SU-DHL-6 (cell line): ENCODE measurements at regions not wholly inside any gene's neighbourhood (a gene's known extent, or its start where the extent isn't known, plus 50 kb on each side); places are given as distances from the start of the nearest gene placed in this dataset.
"Not testable (repeated sequence)": the region's sequence is repeated elsewhere in the genome, so short reads cannot be mapped to it uniquely, and the experiment has no call there.

Experiments
- H2AFZ ChIP-seq: fragments of 200-600 bp; sonication (generic); 2 replicates; pipeline ENCODE4 v1.6.1; 2014; ENCODE audit warnings: low read depth, mild to moderate bottlenecking, moderate library complexity, mixed read lengths, antibody characterized with exemption, low read length; ENCODE audit not compliant: severe bottlenecking
- H3F3A ChIP-seq: fragments of 200-600 bp; shearing (Covaris generic); 2 replicates; pipeline ENCODE4 v1.6.0; 2016; ENCODE audit warnings: antibody characterized with exemption, mild to moderate bottlenecking; ENCODE audit not compliant: insufficient read depth
- H3K27ac ChIP-seq: fragments of 200-600 bp; sonication (generic); 2 replicates; pipeline ENCODE4 v1.5.1; 2016; ENCODE audit warnings: low read depth, mild to moderate bottlenecking, low read length, moderate library complexity, mixed read lengths
- H3K27me3 ChIP-seq: fragments of 200-600 bp; sonication (generic), shearing (Covaris generic); 2 replicates; pipeline ENCODE4 v1.6.0; 2014; ENCODE audit warnings: mild to moderate bottlenecking, low read length
- H3K36me3 ChIP-seq: fragments of 200-600 bp; sonication (generic); 2 replicates; pipeline ENCODE4 v1.6.1; 2014; ENCODE audit warnings: mild to moderate bottlenecking, low read length, mixed read lengths
- H3K4me2 ChIP-seq: fragments of 300-600, 200-600 bp; shearing (Covaris generic), sonication (generic); 2 replicates; pipeline ENCODE4 v1.6.0; 2014; ENCODE audit warnings: low read length, low read depth, mild to moderate bottlenecking; ENCODE audit not compliant: poor library complexity, severe bottlenecking
- H3K4me3 ChIP-seq: fragments of 200-600 bp; sonication (generic); 2 replicates; pipeline ENCODE4 v1.5.1; 2014; ENCODE audit warnings: antibody characterized with exemption, low read length, mild to moderate bottlenecking, mixed read lengths; ENCODE audit not compliant: insufficient read depth, poor library complexity, severe bottlenecking
- H3K79me2 ChIP-seq: fragments of 200-600 bp; sonication (generic); 2 replicates; pipeline ENCODE4 v1.6.1; 2014; ENCODE audit warnings: mild to moderate bottlenecking, low read length, moderate library complexity; ENCODE audit not compliant: insufficient read depth
- H3K9ac ChIP-seq: fragments of 200-600 bp; sonication (generic); 2 replicates; pipeline ENCODE4 v1.7.0; 2014; ENCODE audit warnings: mild to moderate bottlenecking, low read length
- H3K9me2 ChIP-seq: fragments of 200-600 bp; sonication (generic); replicated peaks from 2 replicates; pipeline ENCODE4 v1.6.1; 2014; ENCODE audit warnings: low read length; ENCODE audit not compliant: insufficient read depth
- H3K9me3 ChIP-seq: fragments of 200-600 bp; sonication (generic); 2 replicates; pipeline ENCODE4 v1.6.1; 2014; ENCODE audit warnings: low read length, mixed read lengths; ENCODE audit not compliant: insufficient read depth
- H4K20me1 ChIP-seq: fragments of 200-600 bp; sonication (generic); 2 replicates; pipeline ENCODE4 v1.6.1; 2014; ENCODE audit warnings: low read depth, mild to moderate bottlenecking, antibody characterized with exemption, low read length, moderate library complexity, mixed read lengths
- CTCF ChIP-seq: fragments of 200-600 bp; sonication (generic); IDR thresholded peaks from one replicate; pipeline ENCODE4 v1.5.1; 2017; ENCODE audit warnings: antibody characterized with exemption, mild to moderate bottlenecking, low read length, moderate library complexity; ENCODE audit not compliant: insufficient read depth, poor library complexity, severe bottlenecking
- EZH2phosphoT487 ChIP-seq: fragments of 200-600 bp; sonication (generic), shearing (Covaris generic); conservative IDR thresholded peaks from 2 replicates; pipeline ENCODE4 v1.6.1; 2018; ENCODE audit warnings: mild to moderate bottlenecking, antibody characterized with exemption, low read length, moderate library complexity, mixed read lengths

- Histone ChIP-seq H3F3A (no peaks in the 10 kb centered on the region), H4K20me1 (no peaks in the 10 kb centered on the region), H3K9ac (no peak overlapping the region), H3K27me3 (peaks cover 4% of the 10 kb centered on the region; the same call in 1 of the 2 replicates), H3K9me2 (no peaks in the 10 kb centered on the region), H3K36me3 (no peaks in the 10 kb centered on the region), H3K4me2 (no peak overlapping the region), H3K4me3 (no peak overlapping the region), H3K27ac (no peak overlapping the region), H3K9me3 (no peaks in the 10 kb centered on the region), H3K79me2 (no peaks in the 10 kb centered on the region), H2AFZ (no peak overlapping the region)
- TF ChIP-seq EZH2phosphoT487 (no peak), CTCF (no peak)
These were observed 75.9 kb upstream of the RALGAPA2 start for GRCh38 chr20:20788308-20788707.

DNA sequence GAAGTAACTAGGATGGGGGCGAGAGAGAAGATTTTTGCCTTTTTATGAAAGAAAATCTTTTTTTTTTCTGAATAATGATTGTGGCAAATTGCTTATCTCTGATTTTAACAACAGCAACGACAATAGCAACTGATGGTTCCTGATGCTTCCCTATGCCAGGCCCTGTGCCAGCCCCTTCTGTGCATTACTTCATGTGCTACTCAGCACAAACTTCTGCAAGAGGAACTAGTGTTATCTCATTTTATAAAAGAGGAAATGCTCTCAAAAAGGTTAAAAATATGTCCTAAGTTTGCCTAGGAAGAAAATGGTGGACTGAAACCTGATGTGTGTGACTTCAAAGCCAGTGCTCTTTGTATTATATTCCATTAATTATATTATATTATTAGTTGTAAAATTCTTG is 74.0 kb upstream of the RALGAPA2 start:
- no peak overlapping the region for H3K27ac ChIP-seq
- H2AFZ ChIP-seq = no peak overlapping the region
- H3K27me3 ChIP-seq = peaks cover 4% of the 10 kb centered on the region; the same call in 1 of the 2 replicates
- no peaks in the 10 kb centered on the region for H4K20me1 ChIP-seq
- no peak overlapping the region for H3K9ac ChIP-seq
- no peaks in the 10 kb centered on the region for H3K79me2 ChIP-seq
- no peaks in the 10 kb centered on the region for H3F3A ChIP-seq
- H3K9me2 ChIP-seq = no peaks in the 10 kb centered on the region
- H3K36me3 ChIP-seq = no peaks in the 10 kb centered on the region
- TF ChIP-seq CTCF (no peak), EZH2phosphoT487 (no peak)
- H3K4me2 ChIP-seq = no peak overlapping the region
- no peak overlapping the region for H3K4me3 ChIP-seq
- no peaks in the 10 kb centered on the region for H3K9me3 ChIP-seq

DNA sequence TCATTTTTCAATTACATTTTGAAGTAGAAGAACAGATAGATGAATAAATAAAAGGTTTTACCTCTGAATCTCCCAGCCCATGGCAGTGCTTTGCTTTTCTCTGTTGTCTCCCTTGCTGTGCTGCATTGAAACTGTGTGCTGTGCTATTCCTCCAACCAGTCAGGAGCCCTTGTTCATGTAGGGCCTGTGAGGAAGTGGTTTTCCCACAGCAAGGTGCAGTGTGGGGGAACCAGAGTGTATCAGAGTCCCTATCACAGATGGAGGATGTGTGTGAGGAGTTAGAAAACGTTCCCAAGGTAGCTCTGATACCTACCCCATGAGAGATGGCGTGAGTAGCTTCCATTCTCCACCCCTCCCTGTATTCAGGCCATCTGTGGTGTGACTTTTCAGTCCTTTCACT is 72.8 kb upstream of the RALGAPA2 start:
- H3K9ac ChIP-seq = no peak overlapping the region
- H3K79me2 ChIP-seq = no peaks in the 10 kb centered on the region
- H3K27me3 ChIP-seq = peaks cover 4% of the 10 kb centered on the region; the same call in 1 of the 2 replicates
- H3K27ac ChIP-seq = no peak overlapping the region
- no peaks in the 10 kb centered on the region for H3K9me3 ChIP-seq
- H3F3A ChIP-seq = no peaks in the 10 kb centered on the region
- H3K4me3 ChIP-seq = no peak overlapping the region
- H3K4me2 ChIP-seq = no peak overlapping the region
- TF ChIP-seq EZH2phosphoT487 (no peak), CTCF (no peak)
- H3K9me2 ChIP-seq = no peaks in the 10 kb centered on the region
- H4K20me1 ChIP-seq = no peaks in the 10 kb centered on the region
- H2AFZ ChIP-seq = no peak overlapping the region
- H3K36me3 ChIP-seq = no peaks in the 10 kb centered on the region

- not testable (repeated sequence) for H3K79me2 ChIP-seq, H3K27ac ChIP-seq
These were observed 72.0 kb upstream of the RALGAPA2 start for GRCh38 chr20:20784450-20784849.

More at GRCh38 chr20:20784450-20784849, 72.0 kb upstream of the RALGAPA2 start:
- not testable (repeated sequence) for H3K9ac ChIP-seq, H3K4me3 ChIP-seq, H3K4me2 ChIP-seq, H2AFZ ChIP-seq, H3K27me3 ChIP-seq, H3F3A ChIP-seq, H4K20me1 ChIP-seq, H3K9me3 ChIP-seq, H3K36me3 ChIP-seq, H3K9me2 ChIP-seq
